Hippocampal formation (tissue), 2 donors: ENCODE measurements at regions not wholly inside any gene's neighbourhood (a gene's known extent, or its start where the extent isn't known, plus 50 kb on each side); places are given as distances from the start of the nearest gene placed in this dataset.
A peak's percentile ranks its signal among the peaks of the same experiment; 100 is the strongest.

Source experiments
- DNase-seq, 2 donors: peaks; one replicate each; lab custom pipeline; 2025; lab: John Stamatoyannopoulos, UW

- no peak for DNase-seq
Observed at GRCh38 chr6:125658136-125658535, 91.3 kb upstream of the HEY2 start.

DNA sequence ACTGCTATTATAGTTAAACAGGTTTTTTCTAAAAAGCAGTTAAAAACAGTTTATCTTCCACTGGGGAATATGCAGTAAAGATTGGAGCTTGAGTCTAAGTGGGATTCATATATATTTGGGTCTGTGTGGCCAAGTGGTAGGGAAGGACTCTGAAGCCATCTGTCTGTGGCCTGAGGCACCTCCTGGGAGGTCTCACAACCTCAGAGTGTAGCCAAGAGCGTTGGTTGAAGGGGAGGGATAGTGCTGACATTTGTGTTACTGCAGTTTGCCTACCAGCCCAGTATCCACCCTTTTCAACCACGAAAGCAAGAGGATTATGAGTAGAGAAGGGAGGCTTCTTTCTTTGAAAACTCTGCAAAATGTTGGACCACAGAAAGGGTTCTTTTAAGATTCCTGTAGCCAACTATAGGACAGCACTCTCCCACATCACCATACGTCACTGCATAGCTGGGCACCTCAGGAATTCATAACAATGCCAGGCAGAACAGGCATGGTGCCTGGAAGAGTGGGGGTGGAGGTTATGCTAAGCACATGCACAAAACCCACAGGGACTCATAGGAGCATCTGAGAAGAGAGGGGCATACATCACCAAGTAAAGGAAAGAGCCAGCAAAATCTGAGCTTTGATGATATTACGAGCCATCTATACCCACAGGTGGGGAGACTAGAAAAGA is 90.5 kb upstream of the HEY2 start:
- no peak for DNase-seq

DNA sequence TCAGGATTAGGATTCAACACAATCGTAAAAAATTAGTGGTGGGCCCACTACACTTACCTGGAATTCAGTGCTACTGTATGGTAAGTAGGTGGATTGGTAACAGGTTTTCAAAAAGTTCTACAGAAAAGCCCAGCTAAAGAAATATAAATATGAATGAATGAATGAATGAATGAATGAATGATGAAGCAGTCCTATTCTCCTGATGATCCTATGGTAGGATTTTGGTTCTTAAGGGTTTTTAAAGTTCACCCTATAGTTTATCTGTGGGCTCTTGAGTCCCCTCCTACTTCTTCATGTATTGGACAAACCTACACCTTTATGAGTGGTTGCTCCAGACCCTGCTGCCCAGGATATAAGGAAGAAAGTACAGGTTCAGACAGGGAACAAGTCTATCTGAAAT is 89.5 kb upstream of the HEY2 start:
- no peak for DNase-seq

GRCh38 chr6:125662296-125662695 is 87.1 kb upstream of the HEY2 start:
- DNase-seq = no peak

- no peak for DNase-seq
Observed at GRCh38 chr6:125665295-125665814, 84.1 kb upstream of the HEY2 start.

GRCh38 chr6:125667326-125667725 is 82.1 kb upstream of the HEY2 start:
- DNase-seq = no peak

- peak; percentile 36 to 68 for DNase-seq
Observed at GRCh38 chr6:125668071-125668470, 81.4 kb upstream of the HEY2 start.

DNA sequence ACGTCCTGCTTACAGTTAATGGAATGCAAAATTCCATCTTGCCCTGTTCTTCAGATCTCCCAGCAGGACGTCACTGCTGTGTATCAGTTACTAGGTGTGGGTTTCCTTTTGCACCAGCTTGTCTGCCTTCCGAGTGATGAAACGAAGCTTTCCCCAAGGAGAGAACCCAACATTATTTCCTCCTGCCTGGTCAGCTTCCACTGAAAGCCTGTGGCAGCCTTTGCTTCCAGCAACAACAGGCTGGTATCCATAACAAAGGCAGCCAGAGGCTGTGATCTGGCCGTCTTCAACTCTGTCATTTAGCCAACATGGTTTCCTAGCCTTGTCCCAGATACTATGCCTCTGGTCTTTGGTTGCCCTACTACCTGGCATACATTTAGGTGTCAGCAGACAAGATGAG is 78.9 kb upstream of the HEY2 start:
- DNase-seq = no peak

DNA sequence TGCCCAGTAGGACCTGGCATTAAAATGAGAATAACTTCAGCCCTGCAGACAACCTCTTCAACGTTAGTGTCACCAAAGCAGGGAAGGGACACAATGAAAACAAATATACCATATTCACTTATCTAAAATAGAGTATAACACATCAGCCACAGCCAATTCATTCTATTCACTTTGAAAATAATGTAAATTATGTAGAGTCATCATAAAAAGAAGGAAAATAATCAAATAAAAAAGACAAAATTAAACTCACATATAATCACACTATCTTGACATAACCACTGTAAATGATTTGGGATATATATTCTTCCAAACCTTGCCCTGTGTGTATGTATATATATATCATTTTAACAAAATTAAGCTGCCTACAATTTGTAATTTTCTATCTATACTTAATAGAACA is 78.1 kb upstream of the HEY2 start:
- no peak for DNase-seq

GRCh38 chr6:125674230-125674629 is 75.2 kb upstream of the HEY2 start:
- no peak for DNase-seq

- DNase-seq = no peak
Observed at GRCh38 chr6:125678601-125679000, 70.8 kb upstream of the HEY2 start.

DNA sequence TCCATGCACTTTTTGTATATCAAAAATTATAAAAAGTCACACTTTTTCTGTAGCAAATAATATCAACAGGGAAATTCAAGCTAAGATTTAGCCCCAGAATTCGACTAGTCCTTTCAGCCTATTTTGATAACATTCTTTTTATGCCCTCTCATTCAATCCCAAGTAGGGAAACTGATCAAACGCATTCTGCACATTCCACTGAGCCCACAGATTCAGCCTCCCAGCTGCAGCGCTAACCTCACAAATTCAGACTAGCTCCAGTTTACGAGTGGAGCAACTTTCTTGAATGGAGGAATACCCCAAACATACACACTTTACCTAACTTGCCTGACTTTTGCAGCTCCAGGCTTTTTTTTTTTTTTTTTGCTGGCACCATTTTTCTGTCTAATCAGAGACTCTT is 70.3 kb upstream of the HEY2 start:
- no peak for DNase-seq

DNA sequence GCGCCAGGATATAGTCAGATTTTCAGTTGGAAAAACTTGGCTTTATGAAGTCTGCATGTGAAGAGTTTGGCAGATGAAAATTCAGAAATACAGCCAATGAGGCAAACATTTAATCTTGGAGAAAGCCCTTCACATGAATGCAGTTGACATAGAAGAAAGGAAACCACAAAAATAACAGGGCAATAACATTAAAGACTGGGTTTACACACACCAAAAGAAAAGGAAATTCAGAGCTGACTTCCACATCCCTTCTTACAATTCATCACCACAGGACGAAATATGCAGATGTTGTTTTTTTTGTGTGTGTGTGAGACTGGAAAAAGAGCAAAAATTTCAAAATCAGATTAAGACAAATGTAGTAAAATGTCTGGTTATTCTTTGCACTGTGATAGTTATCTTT is 69.8 kb upstream of the HEY2 start:
- no peak for DNase-seq

- no peak for DNase-seq
Observed at GRCh38 chr6:125682939-125683338, 66.5 kb upstream of the HEY2 start.

- DNase-seq = no peak
Observed at GRCh38 chr6:125688138-125688537, 61.3 kb upstream of the HEY2 start.

- no peak for DNase-seq
Observed at GRCh38 chr6:125693480-125693879, 56.0 kb upstream of the HEY2 start.

GRCh38 chr6:125699591-125699990 is 49.8 kb upstream of the HEY2 start:
- no peak for DNase-seq
